ENCODE measurements at regions not wholly inside any gene's neighbourhood (a gene's known extent, or its start where the extent isn't known, plus 50 kb on each side); places are given as distances from the start of the nearest gene placed in this dataset.

GRCh38 chr20:58097429-58097828, 131.0 kb downstream of the ANKRD60 start:
- no peak overlapping the region for H3K4me3 ChIP-seq
- no peaks in the 10 kb centered on the region for H3K9me3 ChIP-seq (replicated peaks in 1 of 3)
- no peak overlapping the region for H3K27ac ChIP-seq
- TF ChIP-seq POLR2A (IDR thresholded peaks at IDR 0.05) (no peak), CTCF (IDR thresholded peaks at IDR 0.05) (no peak)
- no peaks in the 10 kb centered on the region for H3K27me3 ChIP-seq
- no peaks in the 10 kb centered on the region for H3K4me1 ChIP-seq (replicated peaks in 1 of 2)
- intact Hi-C loops (cut with DNase I) = no loop called here
- WGBS, 4 donors = 82 to 85% (median 83%) methylated on average over 4 of the region's 4 CpGs
- no peaks in the 10 kb centered on the region for H3K36me3 ChIP-seq (replicated peaks in 1 of 2)
- no peak for DNase-seq

GRCh38 chr20:58096880-58097423, 131.5 kb downstream of the ANKRD60 start:
- H3K4me1 ChIP-seq (replicated peaks in 1 of 2) = no peaks in the 10 kb centered on the region
- no peak overlapping the region for H3K4me3 ChIP-seq
- H3K27me3 ChIP-seq = no peaks in the 10 kb centered on the region
- no peak for DNase-seq
- H3K9me3 ChIP-seq (replicated peaks in 1 of 3) = no peaks in the 10 kb centered on the region
- TF ChIP-seq POLR2A (IDR thresholded peaks at IDR 0.05) (no peak), CTCF (IDR thresholded peaks at IDR 0.05) (no peak)
- H3K36me3 ChIP-seq (replicated peaks in 1 of 2) = no peaks in the 10 kb centered on the region
- H3K27ac ChIP-seq = no peak overlapping the region
- WGBS, 4 donors = 67 to 82% (median 74%) methylated on average over 8 of the region's 8 CpGs
- intact Hi-C loops (cut with DNase I) = no loop called here

GRCh38 chr20:58094698-58095097, 133.8 kb downstream of the ANKRD60 start:
- intact Hi-C loops (cut with DNase I) = no loop called here
- Histone ChIP-seq H3K9me3 (replicated peaks in 1 of 3) (no peaks in the 10 kb centered on the region), H3K36me3 (replicated peaks in 1 of 2) (no peaks in the 10 kb centered on the region), H3K27me3 (no peaks in the 10 kb centered on the region), H3K27ac (no peak overlapping the region), H3K4me1 (replicated peaks in 1 of 2) (no peaks in the 10 kb centered on the region), H3K4me3 (no peak overlapping the region)
- WGBS, 4 donors = 61 to 72% (median 67%) methylated on average over 4 of the region's 4 CpGs
- TF ChIP-seq CTCF (IDR thresholded peaks at IDR 0.05) (no peak), POLR2A (IDR thresholded peaks at IDR 0.05) (no peak)
- DNase-seq = peak in 1 of 7 donors; percentile 30

DNA sequence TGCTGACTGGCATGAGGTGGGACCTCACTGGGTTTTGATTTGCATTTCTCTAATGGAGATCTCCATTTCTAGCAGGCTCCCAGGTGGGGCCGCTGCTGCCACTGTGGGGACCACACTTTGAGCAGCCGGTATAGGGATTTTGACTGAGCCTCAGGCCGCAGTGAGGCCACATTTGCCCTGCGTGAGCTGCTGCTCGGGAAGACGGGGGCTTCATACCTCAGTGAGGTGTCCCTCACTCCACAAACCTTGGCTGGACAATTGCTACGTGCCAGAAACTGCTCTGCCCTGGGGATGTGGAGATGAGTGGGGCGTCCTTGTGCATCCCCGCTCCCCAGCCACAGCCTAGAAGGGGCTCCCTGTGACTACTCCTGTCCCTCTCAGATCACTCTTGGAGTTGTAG, 134.3 kb downstream of the ANKRD60 start:
- Histone ChIP-seq H3K27me3 (no peaks in the 10 kb centered on the region), H3K4me3 (no peak overlapping the region), H3K4me1 (replicated peaks in 1 of 2) (no peaks in the 10 kb centered on the region), H3K27ac (no peak overlapping the region), H3K9me3 (replicated peaks in 1 of 3) (no peaks in the 10 kb centered on the region), H3K36me3 (replicated peaks in 1 of 2) (no peaks in the 10 kb centered on the region)
- WGBS, 4 donors = 83 to 91% (median 87%) methylated on average over 7 to 9 of the region's 9 CpGs
- TF ChIP-seq CTCF (IDR thresholded peaks at IDR 0.05) (no peak), POLR2A (IDR thresholded peaks at IDR 0.05) (no peak)
- intact Hi-C loops (cut with DNase I) = no loop called here
- peak in 2 of 7 donors; percentile 0 to 14 for DNase-seq
